Glutamatergic neuron (in vitro differentiated cells): ENCODE measurements at regions not wholly inside any gene's neighbourhood (a gene's known extent, or its start where the extent isn't known, plus 50 kb on each side); places are given as distances from the start of the nearest gene placed in this dataset.

Source experiments
- DNase-seq: peaks from one replicate; pipeline ENCODE4 v3.0.0; 2022
- H3K27ac Mint-ChIP-seq: one replicate; pipeline ENCODE4 v1.8.0; 2020; ENCODE audit warnings: mild to moderate bottlenecking, mixed read lengths, inconsistent platforms; ENCODE audit not compliant: unreplicated experiment
- H3K27me3 Mint-ChIP-seq: one replicate; pipeline ENCODE4 v1.8.0; 2020; ENCODE audit warnings: mild to moderate bottlenecking, moderate library complexity, mixed read lengths, inconsistent platforms; ENCODE audit not compliant: unreplicated experiment
- H3K36me3 Mint-ChIP-seq: one replicate; pipeline ENCODE4 v1.8.0; 2020; ENCODE audit warnings: mild to moderate bottlenecking, mixed read lengths, inconsistent platforms; ENCODE audit not compliant: unreplicated experiment
- H3K4me1 Mint-ChIP-seq: one replicate; pipeline ENCODE4 v1.8.0; 2020; ENCODE audit warnings: mild to moderate bottlenecking, low read depth, mixed read lengths, inconsistent platforms; ENCODE audit not compliant: unreplicated experiment
- H3K4me3 Mint-ChIP-seq: one replicate; pipeline ENCODE4 v1.8.0; 2020; ENCODE audit warnings: mild to moderate bottlenecking, mixed read lengths, inconsistent platforms; ENCODE audit not compliant: unreplicated experiment
- H3K9me3 Mint-ChIP-seq: one replicate; pipeline ENCODE4 v1.8.0; 2020; ENCODE audit warnings: mild to moderate bottlenecking, moderate library complexity, mixed read lengths, inconsistent platforms; ENCODE audit not compliant: unreplicated experiment
- CTCF ChIP-seq: fragments of 200-600 bp; sonication (generic); IDR thresholded peaks from one replicate; pipeline ENCODE4 v1.5.0; 2021; ENCODE audit not compliant: partially characterized antibody, unreplicated experiment

- Mint-ChIP-seq H3K4me1 (no peaks in the 10 kb centered on the region), H3K36me3 (no peaks in the 10 kb centered on the region), H3K27ac (no peak overlapping the region), H3K4me3 (no peak overlapping the region), H3K27me3 (no peaks in the 10 kb centered on the region), H3K9me3 (no peaks in the 10 kb centered on the region)
- no peak for DNase-seq
- no peak for TF ChIP-seq CTCF
These were observed 417.1 kb downstream of the RAD51AP2 start for GRCh38 chr2:17101091-17101490.

GRCh38 chr2:17095340-17095739 lies 422.9 kb downstream of the RAD51AP2 start:
- H3K27me3 Mint-ChIP-seq: no peaks in the 10 kb centered on the region
- no peaks in the 10 kb centered on the region for H3K9me3 Mint-ChIP-seq
- no peak overlapping the region for H3K27ac Mint-ChIP-seq
- no peaks in the 10 kb centered on the region for H3K4me1 Mint-ChIP-seq
- no peaks in the 10 kb centered on the region for H3K36me3 Mint-ChIP-seq
- H3K4me3 Mint-ChIP-seq: no peak overlapping the region
- DNase-seq: no peak
- TF ChIP-seq CTCF: no peak

- Mint-ChIP-seq H3K36me3 (no peaks in the 10 kb centered on the region), H3K4me1 (no peaks in the 10 kb centered on the region), H3K27ac (no peak overlapping the region), H3K27me3 (no peaks in the 10 kb centered on the region), H3K4me3 (no peak overlapping the region), H3K9me3 (no peaks in the 10 kb centered on the region)
- DNase-seq: no peak
- no peak for TF ChIP-seq CTCF
These were observed 424.5 kb downstream of the RAD51AP2 start for GRCh38 chr2:17093712-17094111.

GRCh38 chr2:17086990-17087389 lies 421.4 kb upstream of the CYRIA start:
- Mint-ChIP-seq H3K4me1 (no peaks in the 10 kb centered on the region), H3K9me3 (no peaks in the 10 kb centered on the region), H3K27me3 (no peaks in the 10 kb centered on the region), H3K4me3 (no peak overlapping the region), H3K36me3 (no peaks in the 10 kb centered on the region), H3K27ac (no peak overlapping the region)
- DNase-seq: no peak
- TF ChIP-seq CTCF: no peak

- H3K36me3 Mint-ChIP-seq: no peaks in the 10 kb centered on the region
- no peak overlapping the region for H3K27ac Mint-ChIP-seq
- H3K4me1 Mint-ChIP-seq: no peaks in the 10 kb centered on the region
- no peaks in the 10 kb centered on the region for H3K27me3 Mint-ChIP-seq
- no peak for DNase-seq
- TF ChIP-seq CTCF: no peak
- no peak overlapping the region for H3K4me3 Mint-ChIP-seq
- H3K9me3 Mint-ChIP-seq: no peaks in the 10 kb centered on the region
These were observed 420.0 kb upstream of the CYRIA start for GRCh38 chr2:17085546-17086202.
